CD4-positive, alpha-beta T cell treated with Interferon alpha-2 for 1 hour (primary cell): ENCODE measurements at regions not wholly inside any gene's neighbourhood (a gene's known extent, or its start where the extent isn't known, plus 50 kb on each side); places are given as distances from the start of the nearest gene placed in this dataset.
"Not testable (repeated sequence)": the region's sequence is repeated elsewhere in the genome, so short reads cannot be mapped to it uniquely, and the experiment has no call there.

Source experiments
- DNase-seq, 2 donors: peaks; one replicate each; pipeline ENCODE4 v3.0.0-alpha.2; 2020 to 2022

DNA sequence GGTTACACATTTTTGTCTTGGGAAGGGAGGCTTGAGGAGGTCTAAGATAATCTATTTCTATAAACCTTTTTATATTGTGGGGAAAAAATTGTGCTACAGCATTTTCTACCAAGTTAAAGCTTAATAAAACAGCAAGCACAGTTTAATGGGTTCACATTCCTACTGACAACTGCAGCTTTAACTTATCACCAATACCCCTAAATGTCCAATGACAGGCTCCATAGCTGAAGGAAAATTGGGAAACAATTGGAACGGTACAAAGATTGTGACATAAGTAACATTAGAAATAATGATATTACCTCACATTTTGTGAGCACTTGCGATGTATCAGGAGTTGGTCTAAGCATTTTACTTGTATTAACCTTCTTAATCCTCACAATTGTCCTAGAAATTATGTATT is 79.5 kb upstream of the HAPLN1 start:
- DNase-seq = no peak

GRCh38 chr5:83799020-83799419 is 78.4 kb upstream of the HAPLN1 start:
- not testable (repeated sequence) for DNase-seq

GRCh38 chr5:83789371-83789770 is 68.7 kb upstream of the HAPLN1 start:
- no peak for DNase-seq

DNA sequence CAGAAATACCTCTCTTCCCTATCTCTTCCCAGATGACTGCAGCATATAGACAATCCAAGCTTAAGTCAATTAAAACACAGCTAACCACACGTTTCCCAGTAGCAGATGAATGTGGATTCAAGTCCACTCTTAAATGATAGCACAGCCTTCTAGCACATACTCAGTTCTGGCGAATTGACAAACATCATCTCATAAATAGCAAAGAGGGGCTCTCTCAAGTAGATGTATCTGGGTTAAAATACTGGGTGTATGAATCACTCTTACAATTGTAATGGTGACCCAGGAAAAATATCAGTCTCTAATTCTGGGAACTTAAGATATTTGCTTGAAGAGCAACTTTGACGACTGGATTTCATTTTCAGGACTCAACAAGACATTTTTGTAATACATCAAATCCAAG is 67.0 kb upstream of the HAPLN1 start:
- no peak for DNase-seq

DNA sequence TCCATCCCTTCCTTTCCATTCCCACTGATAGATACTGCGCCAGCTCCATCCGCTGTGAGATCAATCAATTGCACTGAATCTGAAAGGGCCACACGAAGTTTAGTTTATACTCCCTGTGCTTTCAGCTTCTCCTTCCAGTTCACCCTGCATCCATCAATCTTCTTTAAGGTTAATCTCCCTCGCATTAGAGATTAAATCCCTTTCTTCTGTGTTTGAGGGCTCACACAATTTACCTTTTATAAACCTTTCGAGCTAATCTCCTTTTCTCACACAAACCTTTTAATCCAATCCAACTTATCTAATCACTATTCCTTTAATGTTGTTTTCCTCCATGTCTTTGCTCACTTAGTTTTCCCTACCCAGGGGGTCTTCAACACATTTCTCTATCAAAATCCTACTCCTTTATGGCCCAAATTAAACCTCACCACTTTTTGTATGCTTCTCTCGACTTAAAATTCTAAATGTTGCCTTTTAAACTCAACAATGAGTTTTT is 64.6 kb upstream of the HAPLN1 start:
- no peak for DNase-seq

- no peak for DNase-seq
Measured at GRCh38 chr5:83780699-83781350, 60.2 kb upstream of the HAPLN1 start.

DNA sequence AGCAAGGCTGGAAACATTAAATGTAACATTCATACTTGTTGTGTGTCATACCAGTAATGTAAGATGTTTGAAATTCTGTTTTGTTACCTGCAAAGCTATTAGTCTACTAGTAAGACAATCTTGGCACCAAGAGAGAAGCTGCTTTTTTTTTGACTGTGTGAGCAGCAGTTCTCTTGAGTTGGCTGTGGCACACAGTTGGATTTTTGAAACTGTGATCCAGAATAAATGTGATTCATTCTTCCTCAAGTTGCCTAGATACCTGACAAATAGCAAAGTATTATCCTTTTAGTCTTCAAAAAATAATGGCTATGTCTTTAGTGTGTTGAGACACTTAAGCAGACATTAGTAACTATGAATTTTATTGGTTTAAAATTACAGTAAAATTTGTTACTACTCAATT is 57.2 kb upstream of the HAPLN1 start:
- no peak for DNase-seq

- no peak for DNase-seq
Measured at GRCh38 chr5:83776437-83777031, 55.9 kb upstream of the HAPLN1 start.
